HUES64 (cell line): ENCODE measurements at regions not wholly inside any gene's neighbourhood (a gene's known extent, or its start where the extent isn't known, plus 50 kb on each side); places are given as distances from the start of the nearest gene placed in this dataset.
"Not testable (repeated sequence)": the region's sequence is repeated elsewhere in the genome, so short reads cannot be mapped to it uniquely, and the experiment has no call there.

Experiments
- H3K27ac ChIP-seq: 2 replicates; pipeline ENCODE4 v1.7.0; 2013; ENCODE audit warnings: low read depth, low read length, inconsistent platforms
- H3K27me3 ChIP-seq: 2 replicates; pipeline ENCODE4 v1.6.1; 2013; ENCODE audit warnings: mild to moderate bottlenecking, low read length; ENCODE audit not compliant: insufficient read depth
- H3K36me3 ChIP-seq: 2 replicates; pipeline ENCODE4 v1.6.1; 2013; ENCODE audit warnings: mild to moderate bottlenecking, low read length; ENCODE audit not compliant: insufficient read depth
- H3K4me1 ChIP-seq: 2 replicates; pipeline ENCODE4 v1.6.1; 2013; ENCODE audit warnings: mild to moderate bottlenecking, low read length, moderate library complexity; ENCODE audit not compliant: insufficient read depth
- H3K4me3 ChIP-seq: 2 replicates; pipeline ENCODE4 v1.5.1; 2013; ENCODE audit warnings: mild to moderate bottlenecking, low read length, moderate library complexity
- H3K9ac ChIP-seq: 2 replicates; pipeline ENCODE4 v1.6.1; 2013; ENCODE audit warnings: mild to moderate bottlenecking, low read depth, low read length
- H3K9me3 ChIP-seq: 2 replicates; pipeline ENCODE4 v1.6.1; 2013; ENCODE audit warnings: low read depth, low read length; ENCODE audit not compliant: insufficient read depth
- WGBS: fragments of 150-250, 120-280 bp; methylation state at CpG from one replicate; pipeline ENCODE4 v1.1.7; 2013; ENCODE audit warnings: missing lambda C conversion rate; 5-methylcytosine and 5-hydroxymethylcytosine counted together

DNA sequence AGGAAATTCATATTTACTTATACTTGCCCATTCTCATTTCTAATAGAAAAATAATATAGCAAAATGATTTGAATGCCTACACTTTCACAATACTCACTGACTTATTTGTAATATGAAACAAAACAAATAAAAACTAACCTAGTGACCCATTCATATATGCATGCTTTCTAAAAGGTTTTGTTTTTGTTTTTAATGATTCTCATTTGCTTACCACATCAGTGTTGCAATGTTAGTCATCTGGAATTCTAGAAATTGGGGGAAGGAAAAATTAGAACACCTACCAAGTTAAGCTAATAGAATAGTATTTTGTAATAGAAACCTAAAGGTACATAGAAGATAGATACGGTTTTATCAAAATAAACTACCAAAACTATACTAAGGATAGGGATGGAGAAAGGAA is 214.1 kb upstream of the CNTN6 start:
- no CpG with 5 or more reads among the region's 1 CpG for WGBS
- Histone ChIP-seq H3K4me3 (no peak overlapping the region), H3K27me3 (no peaks in the 10 kb centered on the region), H3K4me1 (no peaks in the 10 kb centered on the region), H3K36me3 (no peaks in the 10 kb centered on the region), H3K27ac (no peak overlapping the region), H3K9me3 (peaks cover 31% of the 10 kb centered on the region), H3K9ac (no peak overlapping the region)

GRCh38 chr3:880371-880770 is 212.5 kb upstream of the CNTN6 start:
- H3K4me1 ChIP-seq = no peaks in the 10 kb centered on the region
- H3K9ac ChIP-seq = no peak overlapping the region
- H3K27me3 ChIP-seq = no peaks in the 10 kb centered on the region
- peaks cover 31% of the 10 kb centered on the region for H3K9me3 ChIP-seq
- H3K36me3 ChIP-seq = no peaks in the 10 kb centered on the region
- no peak overlapping the region for H3K27ac ChIP-seq
- H3K4me3 ChIP-seq = no peak overlapping the region
- 85% methylated on average over 3 of the region's 3 CpGs for WGBS

- H3K9ac ChIP-seq = no peak overlapping the region
- H3K27me3 ChIP-seq = no peaks in the 10 kb centered on the region
- no peak overlapping the region for H3K27ac ChIP-seq
- peaks cover 28% of the 10 kb centered on the region for H3K9me3 ChIP-seq
- no peaks in the 10 kb centered on the region for H3K4me1 ChIP-seq
- 56% methylated on average over 2 of the region's 3 CpGs for WGBS
- no peak overlapping the region for H3K4me3 ChIP-seq
- no peaks in the 10 kb centered on the region for H3K36me3 ChIP-seq
These were observed 210.3 kb upstream of the CNTN6 start for GRCh38 chr3:882533-882932.

DNA sequence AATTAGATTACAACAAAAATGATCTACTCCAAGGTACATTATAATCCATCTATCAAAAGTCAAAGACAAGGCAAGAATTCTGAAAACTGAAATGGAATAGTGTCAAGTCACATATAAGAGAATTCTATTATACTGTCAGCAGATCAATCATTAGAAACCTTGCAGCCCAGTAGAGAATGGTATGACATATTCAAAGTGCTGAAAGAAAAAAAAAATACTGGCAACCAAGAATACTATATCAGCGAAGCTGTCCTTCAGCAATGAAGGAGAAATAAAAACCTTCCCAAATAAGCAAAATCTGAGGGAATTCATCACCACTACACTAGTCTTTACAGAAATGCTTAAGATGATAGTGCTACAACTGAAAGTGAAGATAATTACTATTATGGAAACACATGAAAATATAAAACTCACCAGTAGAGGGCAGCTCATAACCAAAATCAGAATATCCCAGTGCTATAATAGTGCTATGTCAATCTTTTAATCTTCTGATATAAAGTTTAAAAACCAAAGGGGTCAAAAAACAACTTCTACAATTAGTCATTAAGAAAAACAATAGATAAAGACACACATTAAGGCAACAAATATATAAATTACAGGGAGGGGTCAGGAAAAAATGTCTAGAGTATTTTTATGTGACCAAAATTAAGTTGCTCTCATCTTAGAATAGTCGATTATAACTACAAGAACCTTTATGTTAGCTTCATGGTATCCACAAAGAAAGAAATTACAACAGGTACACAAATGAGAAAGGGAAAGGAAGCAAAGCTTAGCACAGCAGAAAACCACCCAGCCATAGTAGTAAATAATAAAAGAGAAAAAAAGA is 190.7 kb upstream of the CNTN6 start:
- Histone ChIP-seq H3K4me1 (no peaks in the 10 kb centered on the region), H3K36me3 (no peaks in the 10 kb centered on the region), H3K4me3 (no peak overlapping the region), H3K9ac (no peak overlapping the region), H3K27me3 (peaks cover 32% of the 10 kb centered on the region), H3K27ac (no peak overlapping the region), H3K9me3 (peaks cover 24% of the 10 kb centered on the region; the same call in 1 of the 2 replicates)
- WGBS = 0% methylated on average over 1 of the region's 2 CpGs

GRCh38 chr3:905217-905616 is 187.6 kb upstream of the CNTN6 start:
- no peak overlapping the region for H3K4me3 ChIP-seq
- H3K27me3 ChIP-seq = peaks cover 32% of the 10 kb centered on the region
- H3K9ac ChIP-seq = no peak overlapping the region
- WGBS = 89% methylated on average over 2 of the region's 2 CpGs
- no peaks in the 10 kb centered on the region for H3K4me1 ChIP-seq
- no peak overlapping the region for H3K27ac ChIP-seq
- H3K9me3 ChIP-seq = peaks cover 35% of the 10 kb centered on the region
- no peaks in the 10 kb centered on the region for H3K36me3 ChIP-seq

- Histone ChIP-seq H3K27ac (no peak overlapping the region), H3K27me3 (peaks cover 32% of the 10 kb centered on the region), H3K4me3 (no peak overlapping the region), H3K9ac (no peak overlapping the region), H3K4me1 (no peaks in the 10 kb centered on the region), H3K36me3 (no peaks in the 10 kb centered on the region), H3K9me3 (peaks cover 30% of the 10 kb centered on the region)
- WGBS = 61% methylated on average over 3 of the region's 3 CpGs
These were observed 186.1 kb upstream of the CNTN6 start for GRCh38 chr3:906739-907138.

DNA sequence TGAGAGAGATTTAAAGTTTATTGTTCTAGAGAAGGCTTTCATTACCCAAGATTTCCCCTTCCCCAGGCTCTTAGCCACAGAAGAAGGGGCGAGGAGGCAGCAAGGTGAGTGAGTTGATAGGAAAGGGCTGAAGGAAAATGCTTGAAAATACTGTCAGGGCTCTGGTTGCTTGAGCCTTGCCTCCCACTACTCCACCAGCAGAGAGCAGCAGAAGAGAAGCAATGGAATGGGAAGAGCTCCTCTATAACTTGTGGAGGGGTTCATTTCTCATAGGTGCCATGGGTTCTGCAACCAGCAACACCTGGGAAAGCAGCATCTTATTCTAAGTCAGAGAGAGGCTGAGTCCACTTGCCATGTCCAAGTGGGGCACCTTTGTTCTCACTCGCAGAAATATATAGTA is 184.0 kb upstream of the CNTN6 start:
- 37% methylated on average over 2 of the region's 2 CpGs for WGBS
- H3K4me3 ChIP-seq = no peak overlapping the region
- H3K27ac ChIP-seq = no peak overlapping the region
- H3K36me3 ChIP-seq = no peaks in the 10 kb centered on the region
- H3K27me3 ChIP-seq = peaks cover 22% of the 10 kb centered on the region
- peaks cover 22% of the 10 kb centered on the region for H3K9me3 ChIP-seq
- H3K4me1 ChIP-seq = no peaks in the 10 kb centered on the region
- no peak overlapping the region for H3K9ac ChIP-seq

GRCh38 chr3:912717-913116 is 180.1 kb upstream of the CNTN6 start:
- H3K9me3 ChIP-seq = peaks cover 23% of the 10 kb centered on the region
- not testable (repeated sequence) for H3K9ac ChIP-seq, H3K4me3 ChIP-seq, H3K27me3 ChIP-seq, H3K36me3 ChIP-seq, H3K27ac ChIP-seq, H3K4me1 ChIP-seq
- WGBS = 75% methylated on average over 4 of the region's 4 CpGs

GRCh38 chr3:923161-923910 is 169.5 kb upstream of the CNTN6 start:
- Histone ChIP-seq H3K4me1 (no peaks in the 10 kb centered on the region), H3K27ac (no peak overlapping the region), H3K36me3 (no peaks in the 10 kb centered on the region), H3K27me3 (no peaks in the 10 kb centered on the region), H3K4me3 (no peak overlapping the region), H3K9me3 (peaks cover 16% of the 10 kb centered on the region; the same call in 1 of the 2 replicates), H3K9ac (no peak overlapping the region)
- WGBS = 91% methylated on average over 3 of the region's 4 CpGs

DNA sequence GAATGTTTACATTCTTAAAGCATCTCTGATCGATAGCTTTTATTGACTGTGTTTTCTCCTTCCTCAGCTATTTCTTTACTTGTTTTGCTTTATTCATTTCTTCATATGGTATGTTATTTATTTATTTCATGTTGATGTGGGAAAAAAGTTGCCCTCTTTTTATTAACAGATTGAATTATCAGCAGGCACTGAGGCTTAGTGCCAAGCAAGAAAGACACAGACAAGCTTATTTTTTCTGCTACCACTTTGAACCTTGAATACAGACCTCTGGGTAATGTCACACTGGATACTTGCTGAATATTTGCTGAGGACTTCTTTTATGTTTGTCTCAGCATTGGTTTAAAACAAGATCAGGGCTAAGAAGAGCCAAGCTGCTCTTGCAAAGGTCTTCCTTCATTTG is 162.0 kb upstream of the CNTN6 start:
- Histone ChIP-seq H3K36me3 (no peaks in the 10 kb centered on the region), H3K4me1 (no peaks in the 10 kb centered on the region), H3K27ac (no peak overlapping the region), H3K9ac (no peak overlapping the region), H3K4me3 (no peak overlapping the region), H3K9me3 (peaks cover 18% of the 10 kb centered on the region), H3K27me3 (no peaks in the 10 kb centered on the region)
- WGBS = no CpG with 5 or more reads among the region's 1 CpG

DNA sequence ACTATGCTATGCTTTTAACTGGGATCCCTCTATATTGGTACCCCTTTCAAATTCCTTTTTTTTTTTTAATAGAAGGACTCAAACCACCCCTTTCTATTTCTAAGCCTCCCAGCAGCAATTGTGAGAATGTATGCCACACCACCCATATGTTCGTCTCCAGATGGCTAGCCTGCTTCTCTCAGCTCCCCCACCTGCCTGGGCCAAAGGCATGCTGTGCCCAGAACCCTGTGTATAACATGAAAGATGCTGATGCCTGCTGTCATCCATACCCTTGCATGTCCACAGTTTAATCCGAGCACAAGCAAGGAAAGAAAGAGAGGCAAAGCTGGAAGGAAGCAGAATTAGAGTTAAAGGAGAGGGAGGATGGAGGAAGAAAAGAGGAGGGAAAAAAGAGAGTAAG is 159.5 kb upstream of the CNTN6 start:
- Histone ChIP-seq H3K27ac (no peak overlapping the region), H3K4me1 (no peaks in the 10 kb centered on the region), H3K4me3 (no peak overlapping the region), H3K27me3 (no peaks in the 10 kb centered on the region), H3K36me3 (no peaks in the 10 kb centered on the region), H3K9ac (no peak overlapping the region), H3K9me3 (peaks cover 23% of the 10 kb centered on the region)
- WGBS = 66% methylated on average over 2 of the region's 2 CpGs
